Erythroblast (primary cell): ENCODE measurements at regions not wholly inside any gene's neighbourhood (a gene's known extent, or its start where the extent isn't known, plus 50 kb on each side); places are given as distances from the start of the nearest gene placed in this dataset.
"Not testable (repeated sequence)": the region's sequence is repeated elsewhere in the genome, so short reads cannot be mapped to it uniquely, and the experiment has no call there.

ENCODE experiments used
- DNase-seq, 2 experiments: peaks; one replicate each; lab custom pipeline; 2025; lab: John Stamatoyannopoulos, UW
- GATA1 ChIP-seq: IDR thresholded peaks from 2 replicates; pipeline ENCODE4 v1.6.1; 2011; ENCODE audit warnings: low read depth, mild to moderate bottlenecking, control low read depth, low read length, moderate library complexity
- POLR2A ChIP-seq: IDR thresholded peaks from 2 replicates; pipeline ENCODE4 v1.6.1; 2011; ENCODE audit warnings: mild to moderate bottlenecking, low read length

GRCh38 chr4:120005527-120005926 lies 61.1 kb downstream of the MAD2L1 start:
- no peak for DNase-seq
- no peak for TF ChIP-seq GATA1
- TF ChIP-seq POLR2A: no peak

- no peak for DNase-seq
- TF ChIP-seq GATA1: no peak
- no peak for TF ChIP-seq POLR2A
Measured at GRCh38 chr4:120005076-120005475, 61.6 kb downstream of the MAD2L1 start.

- TF ChIP-seq POLR2A (no peak), GATA1 (no peak)
- DNase-seq: no peak
Measured at GRCh38 chr4:120004054-120004453, 62.6 kb downstream of the MAD2L1 start.

GRCh38 chr4:120003193-120003592 lies 63.5 kb downstream of the MAD2L1 start:
- no peak for TF ChIP-seq POLR2A
- TF ChIP-seq GATA1: no peak
- no peak for DNase-seq

- TF ChIP-seq POLR2A: no peak
Measured at GRCh38 chr4:120001850-120002249, 64.8 kb downstream of the MAD2L1 start.

GRCh38 chr4:120000591-120001296 lies 65.9 kb downstream of the MAD2L1 start:
- DNase-seq: no peak
- no peak for TF ChIP-seq GATA1
- no peak for TF ChIP-seq POLR2A

More at GRCh38 chr4:120001850-120002249, 64.8 kb downstream of the MAD2L1 start:
- DNase-seq: no peak

GRCh38 chr4:119996024-119996423 lies 70.6 kb downstream of the MAD2L1 start:
- not testable (repeated sequence) for DNase-seq

GRCh38 chr4:119984996-119985395 lies 81.7 kb downstream of the MAD2L1 start:
- no peak for TF ChIP-seq GATA1
- no peak for TF ChIP-seq POLR2A
- no peak for DNase-seq

- no peak for DNase-seq
Measured at GRCh38 chr4:119982756-119983155, 83.9 kb downstream of the MAD2L1 start.

GRCh38 chr4:119980456-119980855 lies 86.2 kb downstream of the MAD2L1 start:
- DNase-seq: no peak
- TF ChIP-seq GATA1 (no peak), POLR2A (no peak)

More at GRCh38 chr4:119982756-119983155, 83.9 kb downstream of the MAD2L1 start:
- TF ChIP-seq GATA1 (no peak), POLR2A (no peak)

GRCh38 chr4:119977076-119977940 lies 89.3 kb downstream of the MAD2L1 start:
- DNase-seq: no peak
- TF ChIP-seq GATA1 (no peak), POLR2A (no peak)

- no peak for DNase-seq
- no peak for TF ChIP-seq POLR2A
- TF ChIP-seq GATA1: no peak
Measured at GRCh38 chr4:119971431-119972084, 95.1 kb downstream of the MAD2L1 start.

- DNase-seq: no peak
- TF ChIP-seq GATA1 (no peak), POLR2A (no peak)
Measured at GRCh38 chr4:119962631-119963030, 104.0 kb downstream of the MAD2L1 start.

GRCh38 chr4:119958983-119959382 lies 107.7 kb downstream of the MAD2L1 start:
- no peak for DNase-seq
- TF ChIP-seq GATA1: no peak
- no peak for TF ChIP-seq POLR2A

GRCh38 chr4:119955256-119955655 lies 111.4 kb downstream of the MAD2L1 start:
- no peak for DNase-seq
- TF ChIP-seq POLR2A: no peak
- TF ChIP-seq GATA1: no peak

- not testable (repeated sequence) for DNase-seq
Measured at GRCh38 chr4:119954487-119954886, 112.2 kb downstream of the MAD2L1 start.
